PFSK-1 (cell line): ENCODE measurements at regions not wholly inside any gene's neighbourhood (a gene's known extent, or its start where the extent isn't known, plus 50 kb on each side); places are given as distances from the start of the nearest gene placed in this dataset.

Source experiments
- FOXP2 ChIP-seq: optimal IDR thresholded peaks from 2 replicates; pipeline ENCODE3; 2011; ENCODE audit warnings: borderline replicate concordance, control low read depth, inconsistent platforms; ENCODE audit not compliant: insufficient read depth; ENCODE audit errors: extremely low read length, extremely low read depth
- POLR2AphosphoS5 ChIP-seq: IDR thresholded peaks from 2 replicates; pipeline ENCODE4 v1.6.1; 2012; ENCODE audit warnings: low read depth, mild to moderate bottlenecking, control low read depth, low read length, moderate library complexity
- REST ChIP-seq, 2 experiments: IDR thresholded peaks; 2 replicates each; pipeline versions ENCODE4 v1.6.1 to v1.8.0; 2011 to 2012; ENCODE audit warnings: low read depth in 2 of 2, low read length in 2 of 2, control low read depth in 1 of 2, inconsistent platforms in 1 of 2, mild to moderate bottlenecking in 1 of 2, moderate library complexity in 1 of 2; ENCODE audit not compliant: insufficient read depth in 1 of 2
- SIN3A ChIP-seq: IDR thresholded peaks from 2 replicates; pipeline ENCODE4 v1.6.1; 2012; ENCODE audit warnings: mild to moderate bottlenecking, low read length, moderate library complexity, borderline replicate concordance; ENCODE audit not compliant: insufficient read depth
- TAF1 ChIP-seq: IDR thresholded peaks from 2 replicates; pipeline ENCODE4 v1.6.1; 2012; ENCODE audit warnings: low read length, control low read depth, borderline replicate concordance; ENCODE audit not compliant: insufficient read depth

- TF ChIP-seq TAF1 (no peak), POLR2AphosphoS5 (no peak), REST (IDR thresholded peaks at IDR 0.05; ENCODE audit: insufficient read depth in 1 of 2, low read depth in 2 of 2, low read length in 2 of 2) (no peak), FOXP2 (no peak), SIN3A (no peak)
Observed at GRCh38 chr7:115116773-115117715, 195.2 kb downstream of the MDFIC start.
